ENCODE measurements at regions not wholly inside any gene's neighbourhood (a gene's known extent, or its start where the extent isn't known, plus 50 kb on each side); places are given as distances from the start of the nearest gene placed in this dataset.

GRCh38 chr2:6060992-6061663 lies 368.9 kb downstream of the SOX11 start (continued):
- TF ChIP-seq, protein P1, sequence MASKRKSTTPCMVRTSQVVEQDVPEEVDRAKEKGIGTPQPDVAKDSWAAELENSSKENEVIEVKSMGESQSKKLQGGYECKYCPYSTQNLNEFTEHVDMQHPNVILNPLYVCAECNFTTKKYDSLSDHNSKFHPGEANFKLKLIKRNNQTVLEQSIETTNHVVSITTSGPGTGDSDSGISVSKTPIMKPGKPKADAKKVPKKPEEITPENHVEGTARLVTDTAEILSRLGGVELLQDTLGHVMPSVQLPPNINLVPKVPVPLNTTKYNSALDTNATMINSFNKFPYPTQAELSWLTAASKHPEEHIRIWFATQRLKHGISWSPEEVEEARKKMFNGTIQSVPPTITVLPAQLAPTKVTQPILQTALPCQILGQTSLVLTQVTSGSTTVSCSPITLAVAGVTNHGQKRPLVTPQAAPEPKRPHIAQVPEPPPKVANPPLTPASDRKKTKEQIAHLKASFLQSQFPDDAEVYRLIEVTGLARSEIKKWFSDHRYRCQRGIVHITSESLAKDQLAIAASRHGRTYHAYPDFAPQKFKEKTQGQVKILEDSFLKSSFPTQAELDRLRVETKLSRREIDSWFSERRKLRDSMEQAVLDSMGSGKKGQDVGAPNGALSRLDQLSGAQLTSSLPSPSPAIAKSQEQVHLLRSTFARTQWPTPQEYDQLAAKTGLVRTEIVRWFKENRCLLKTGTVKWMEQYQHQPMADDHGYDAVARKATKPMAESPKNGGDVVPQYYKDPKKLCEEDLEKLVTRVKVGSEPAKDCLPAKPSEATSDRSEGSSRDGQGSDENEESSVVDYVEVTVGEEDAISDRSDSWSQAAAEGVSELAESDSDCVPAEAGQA (IDR thresholded peaks at IDR 0.05; ENCODE audit: low read depth): no peak
- TF ChIP-seq, protein P1 (CRISPR knock-in tag; IDR thresholded peaks at IDR 0.05; ENCODE audit: borderline replicate concordance): no peak
- no peak for TF ChIP-seq ZNF331 (CRISPR knock-in tag; IDR thresholded peaks at IDR 0.05)
- no peak for TF ChIP-seq MIER2 (CRISPR knock-in tag; IDR thresholded peaks at IDR 0.05)
- TF ChIP-seq ATF3 (CRISPR knock-in tag; IDR thresholded peaks at IDR 0.05): no peak
- no peak for TF ChIP-seq SRSF9 (IDR thresholded peaks at IDR 0.05; ENCODE audit: borderline replicate concordance, insufficient read depth, low read depth, low read length, poor library complexity, severe bottlenecking)
- TF ChIP-seq MAFK (conservative IDR thresholded peaks at IDR 0.05 in 1 of 2, IDR thresholded peaks at IDR 0.05 in 1 of 2; ENCODE audit: low read length in 2 of 2): no peak
- TF ChIP-seq SNRNP70 (IDR thresholded peaks at IDR 0.05; ENCODE audit: low read depth, low read length): no peak
- TF ChIP-seq, protein P2, sequence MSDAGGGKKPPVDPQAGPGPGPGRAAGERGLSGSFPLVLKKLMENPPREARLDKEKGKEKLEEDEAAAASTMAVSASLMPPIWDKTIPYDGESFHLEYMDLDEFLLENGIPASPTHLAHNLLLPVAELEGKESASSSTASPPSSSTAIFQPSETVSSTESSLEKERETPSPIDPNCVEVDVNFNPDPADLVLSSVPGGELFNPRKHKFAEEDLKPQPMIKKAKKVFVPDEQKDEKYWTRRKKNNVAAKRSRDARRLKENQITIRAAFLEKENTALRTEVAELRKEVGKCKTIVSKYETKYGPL (CRISPR knock-in tag; IDR thresholded peaks at IDR 0.05): no peak
- TF ChIP-seq ZNF264 (CRISPR knock-in tag; IDR thresholded peaks at IDR 0.05): no peak
- no peak for TF ChIP-seq REPIN1 (CRISPR knock-in tag; IDR thresholded peaks at IDR 0.05; ENCODE audit: borderline replicate concordance, low read depth)

All from HepG2 (cell line).